ENCODE measurements at regions not wholly inside any gene's neighbourhood (a gene's known extent, or its start where the extent isn't known, plus 50 kb on each side); places are given as distances from the start of the nearest gene placed in this dataset.
"Not testable (repeated sequence)": the region's sequence is repeated elsewhere in the genome, so short reads cannot be mapped to it uniquely, and the experiment has no call there.

GRCh38 chr11:45738194-45738593, 66.8 kb upstream of the SLC35C1 start:
- TF ChIP-seq, protein P1, sequence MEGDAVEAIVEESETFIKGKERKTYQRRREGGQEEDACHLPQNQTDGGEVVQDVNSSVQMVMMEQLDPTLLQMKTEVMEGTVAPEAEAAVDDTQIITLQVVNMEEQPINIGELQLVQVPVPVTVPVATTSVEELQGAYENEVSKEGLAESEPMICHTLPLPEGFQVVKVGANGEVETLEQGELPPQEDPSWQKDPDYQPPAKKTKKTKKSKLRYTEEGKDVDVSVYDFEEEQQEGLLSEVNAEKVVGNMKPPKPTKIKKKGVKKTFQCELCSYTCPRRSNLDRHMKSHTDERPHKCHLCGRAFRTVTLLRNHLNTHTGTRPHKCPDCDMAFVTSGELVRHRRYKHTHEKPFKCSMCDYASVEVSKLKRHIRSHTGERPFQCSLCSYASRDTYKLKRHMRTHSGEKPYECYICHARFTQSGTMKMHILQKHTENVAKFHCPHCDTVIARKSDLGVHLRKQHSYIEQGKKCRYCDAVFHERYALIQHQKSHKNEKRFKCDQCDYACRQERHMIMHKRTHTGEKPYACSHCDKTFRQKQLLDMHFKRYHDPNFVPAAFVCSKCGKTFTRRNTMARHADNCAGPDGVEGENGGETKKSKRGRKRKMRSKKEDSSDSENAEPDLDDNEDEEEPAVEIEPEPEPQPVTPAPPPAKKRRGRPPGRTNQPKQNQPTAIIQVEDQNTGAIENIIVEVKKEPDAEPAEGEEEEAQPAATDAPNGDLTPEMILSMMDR (IDR thresholded peaks at IDR 0.05) = not testable (repeated sequence)
- TF ChIP-seq POLR2A (IDR thresholded peaks at IDR 0.05) = not testable (repeated sequence)
